ENCODE measurements at regions not wholly inside any gene's neighbourhood (a gene's known extent, or its start where the extent isn't known, plus 50 kb on each side); places are given as distances from the start of the nearest gene placed in this dataset.

DNA sequence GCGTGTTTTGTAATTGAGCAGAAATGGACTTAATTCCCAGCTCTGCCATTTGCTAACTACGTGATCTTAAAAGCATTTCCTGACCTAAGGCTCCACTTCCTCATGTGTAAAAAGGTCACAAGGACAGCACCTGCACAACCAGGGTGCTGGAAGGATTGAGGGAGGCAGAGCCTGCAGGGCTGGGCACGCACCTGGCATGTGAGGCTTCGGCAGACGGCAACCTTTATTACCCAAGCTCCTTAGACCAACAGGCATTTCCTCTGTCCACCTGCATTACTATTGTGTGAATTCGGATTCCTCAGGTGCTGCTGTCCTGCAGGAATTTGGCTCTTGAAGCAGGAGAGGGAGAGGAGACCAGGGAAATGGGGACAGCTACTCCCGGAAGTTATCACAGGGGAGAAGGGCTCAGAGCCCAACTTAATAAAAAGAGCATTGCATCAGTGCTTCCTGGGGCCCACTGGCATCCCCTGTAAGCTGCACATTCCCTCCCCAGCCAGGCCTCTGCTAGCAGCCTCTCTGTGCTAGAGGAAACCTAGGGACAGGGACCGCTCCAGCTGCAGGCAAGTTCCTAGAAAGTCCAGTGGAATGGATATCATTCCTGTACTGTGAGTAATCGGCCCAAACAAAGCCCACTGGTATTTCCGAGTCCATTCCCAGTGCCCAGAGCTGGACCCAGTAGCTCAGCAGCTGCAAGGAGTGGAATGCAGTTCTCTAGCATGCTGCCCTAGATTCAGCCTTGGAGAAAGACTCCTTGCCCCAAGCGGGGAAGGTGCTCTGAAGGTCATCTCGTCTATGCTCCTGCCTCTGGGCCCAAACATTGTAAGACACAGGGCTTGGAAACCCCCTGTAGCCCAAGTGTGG lies 157.1 kb upstream of the CCND2 start:
- POLR2A ChIA-PET = interaction anchor here (0.8 kb wide), 1 partner anchor 153 kb away, joined by 3 read pairs; no protein-coding TSS in a partner anchor
- CTCF ChIA-PET = interaction anchor here (0.8 to 7.3 kb wide), 7 partner anchors 9 to 161 kb away, joined by 3 to 56 read pairs (median 4); no protein-coding TSS in a partner anchor
- TF ChIP-seq, protein P1, sequence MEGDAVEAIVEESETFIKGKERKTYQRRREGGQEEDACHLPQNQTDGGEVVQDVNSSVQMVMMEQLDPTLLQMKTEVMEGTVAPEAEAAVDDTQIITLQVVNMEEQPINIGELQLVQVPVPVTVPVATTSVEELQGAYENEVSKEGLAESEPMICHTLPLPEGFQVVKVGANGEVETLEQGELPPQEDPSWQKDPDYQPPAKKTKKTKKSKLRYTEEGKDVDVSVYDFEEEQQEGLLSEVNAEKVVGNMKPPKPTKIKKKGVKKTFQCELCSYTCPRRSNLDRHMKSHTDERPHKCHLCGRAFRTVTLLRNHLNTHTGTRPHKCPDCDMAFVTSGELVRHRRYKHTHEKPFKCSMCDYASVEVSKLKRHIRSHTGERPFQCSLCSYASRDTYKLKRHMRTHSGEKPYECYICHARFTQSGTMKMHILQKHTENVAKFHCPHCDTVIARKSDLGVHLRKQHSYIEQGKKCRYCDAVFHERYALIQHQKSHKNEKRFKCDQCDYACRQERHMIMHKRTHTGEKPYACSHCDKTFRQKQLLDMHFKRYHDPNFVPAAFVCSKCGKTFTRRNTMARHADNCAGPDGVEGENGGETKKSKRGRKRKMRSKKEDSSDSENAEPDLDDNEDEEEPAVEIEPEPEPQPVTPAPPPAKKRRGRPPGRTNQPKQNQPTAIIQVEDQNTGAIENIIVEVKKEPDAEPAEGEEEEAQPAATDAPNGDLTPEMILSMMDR (IDR thresholded peaks at IDR 0.05; ENCODE audit: control extremely low read depth, extremely low read depth, low read depth, missing control alignments) = no peak
- DNase-seq (ENCODE audit: extremely low spot score) = no peak

DNA sequence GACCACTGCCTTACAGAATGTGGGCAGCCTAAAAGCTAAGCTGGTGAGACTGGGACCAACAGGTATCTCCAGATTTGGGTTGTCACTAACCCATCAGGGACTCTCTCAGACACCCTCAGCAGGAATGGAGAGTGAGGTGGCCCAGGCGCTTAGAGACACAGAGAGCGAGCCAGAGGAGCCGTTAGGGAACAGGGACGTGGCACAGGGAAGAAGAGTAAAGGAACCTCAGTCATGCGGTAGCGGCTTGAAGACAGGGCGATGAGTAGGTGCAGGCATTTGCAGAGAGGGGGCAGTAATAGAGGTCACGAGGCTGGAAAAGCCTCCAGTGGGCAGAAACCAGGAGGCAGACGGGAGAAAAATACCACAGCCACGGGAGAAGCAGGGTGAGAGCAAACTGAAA lies 158.0 kb upstream of the CCND2 start:
- ChIA-PET CTCF (interaction anchor here (0.8 to 7.3 kb wide), 3 partner anchors 8 to 162 kb away, joined by 4 to 56 read pairs (median 36); no protein-coding TSS in a partner anchor), POLR2A (no interaction called here)
- TF ChIP-seq, protein P1 (IDR thresholded peaks at IDR 0.05; ENCODE audit: control extremely low read depth, extremely low read depth, low read depth, missing control alignments) = no peak
- DNase-seq (ENCODE audit: extremely low spot score) = no peak

DNA sequence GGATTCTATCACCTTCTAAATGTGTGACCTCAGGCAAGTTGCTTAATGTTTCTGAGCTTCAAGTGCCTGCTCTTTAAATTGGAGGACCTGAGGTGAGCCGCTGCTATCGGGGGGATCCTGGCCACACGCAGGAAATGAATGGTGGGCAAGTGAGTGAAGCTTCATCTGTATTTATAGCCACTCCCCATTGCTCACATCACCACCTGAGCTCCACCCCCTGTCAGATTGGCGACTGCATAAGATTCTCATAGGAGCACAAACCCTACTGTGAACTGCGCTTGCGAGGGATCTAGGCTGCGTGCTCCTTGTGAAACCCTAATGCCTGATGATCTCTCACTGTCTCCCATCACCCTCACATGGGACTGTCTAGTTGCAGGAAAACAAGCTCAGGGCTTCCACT lies 158.6 kb upstream of the CCND2 start:
- ChIA-PET CTCF (interaction anchor here (1.9 to 7.3 kb wide), 3 partner anchors 7 to 163 kb away, joined by 5 to 56 read pairs (median 36); no protein-coding TSS in a partner anchor), POLR2A (no interaction called here)
- DNase-seq (ENCODE audit: extremely low spot score) = no peak
- TF ChIP-seq, protein P1 (IDR thresholded peaks at IDR 0.05; ENCODE audit: control extremely low read depth, extremely low read depth, low read depth, missing control alignments) = no peak

DNA sequence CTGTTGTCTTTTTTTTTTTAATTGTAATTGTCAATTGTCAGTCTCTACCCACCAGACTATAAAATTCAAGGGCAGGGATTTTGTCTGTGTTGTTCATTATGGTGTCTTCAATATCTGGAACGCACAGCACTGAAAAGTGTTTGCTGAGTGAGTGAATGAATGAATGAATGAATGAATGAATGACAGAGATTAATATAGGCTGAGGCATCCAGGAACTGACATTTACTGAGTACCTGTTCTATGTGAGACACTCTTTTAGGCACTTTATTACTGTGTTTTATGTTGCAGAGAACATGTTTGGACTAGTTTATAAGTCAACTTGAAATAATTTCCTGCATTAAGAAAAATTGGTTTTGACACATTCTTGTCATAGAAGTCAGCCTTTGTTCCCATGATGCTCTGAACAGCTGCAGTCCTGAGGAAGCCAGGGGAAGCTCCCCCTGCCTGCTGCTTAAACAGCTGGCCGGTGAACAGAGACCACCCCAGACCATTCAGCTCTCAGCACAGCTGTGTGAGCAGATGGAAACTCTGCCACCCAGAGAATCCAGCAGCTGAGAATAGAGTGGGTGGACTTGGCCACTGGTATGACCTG lies 160.7 kb upstream of the CCND2 start:
- no peak for DNase-seq (ENCODE audit: extremely low spot score)
- ChIA-PET POLR2A (no interaction called here), CTCF (interaction anchor here (1.2 to 7.3 kb wide), 4 partner anchors 16 to 165 kb away, joined by 4 to 56 read pairs (median 6); no protein-coding TSS in a partner anchor)
- TF ChIP-seq, protein P1 (IDR thresholded peaks at IDR 0.05; ENCODE audit: control extremely low read depth, extremely low read depth, low read depth, missing control alignments) = no peak

DNA sequence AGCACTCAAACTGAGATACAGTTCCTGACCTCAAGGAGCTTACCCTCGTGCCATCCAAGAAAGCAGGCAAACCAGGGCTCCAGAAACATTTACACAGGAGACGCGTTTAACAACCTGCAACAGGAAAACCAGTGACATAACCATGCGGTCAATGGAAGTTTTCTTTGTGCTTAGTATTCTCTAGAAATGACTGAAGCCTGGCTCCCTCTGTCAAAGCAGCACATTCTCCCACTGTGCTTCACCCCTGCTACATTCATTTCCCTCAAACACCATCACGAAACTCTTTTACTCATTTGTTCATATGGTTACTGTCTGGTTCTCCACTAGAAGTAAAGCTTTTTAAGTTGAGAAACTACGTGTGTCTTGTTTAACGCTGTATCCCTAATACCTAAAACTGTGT lies 161.3 kb upstream of the CCND2 start:
- TF ChIP-seq, protein P1 (IDR thresholded peaks at IDR 0.05; ENCODE audit: control extremely low read depth, extremely low read depth, low read depth, missing control alignments) = no peak
- DNase-seq (ENCODE audit: extremely low spot score) = no peak
- ChIA-PET POLR2A (no interaction called here), CTCF (interaction anchor here (1.5 to 7.3 kb wide), 2 partner anchors 34 to 166 kb away, joined by 5 to 56 read pairs; no protein-coding TSS in a partner anchor)

DNA sequence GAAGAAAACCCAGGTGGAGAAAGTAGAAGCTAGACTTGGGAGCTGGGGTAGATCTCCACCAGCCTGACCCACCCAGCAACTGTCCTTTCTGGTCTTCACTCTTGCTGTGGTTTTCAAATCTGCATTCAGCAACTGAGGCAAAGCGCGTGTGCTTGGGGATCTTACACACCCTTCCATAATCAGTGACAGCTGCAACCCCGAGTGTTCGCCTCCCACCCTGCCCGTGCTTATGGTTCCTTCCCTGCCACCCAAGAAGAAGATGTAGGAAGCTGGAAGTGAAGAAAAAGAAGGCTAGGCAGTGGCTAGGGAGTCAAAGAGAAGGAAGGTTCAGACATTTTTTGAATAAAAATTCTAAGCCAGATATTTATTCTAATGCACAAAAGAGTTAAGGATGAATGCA lies 162.6 kb upstream of the CCND2 start:
- ChIA-PET CTCF (interaction anchor here (1.1 to 2.6 kb wide), 3 partner anchors 31 to 166 kb away, joined by 3 to 18 read pairs (median 3); no protein-coding TSS in a partner anchor), POLR2A (no interaction called here)
- TF ChIP-seq, protein P1 (IDR thresholded peaks at IDR 0.05; ENCODE audit: control extremely low read depth, extremely low read depth, low read depth, missing control alignments) = no peak
- no peak for DNase-seq (ENCODE audit: extremely low spot score)

Data from GM10248 (cell line).